ENCODE measurements at regions not wholly inside any gene's neighbourhood (a gene's known extent, or its start where the extent isn't known, plus 50 kb on each side); places are given as distances from the start of the nearest gene placed in this dataset.
"Not testable (repeated sequence)": the region's sequence is repeated elsewhere in the genome, so short reads cannot be mapped to it uniquely, and the experiment has no call there.

DNA sequence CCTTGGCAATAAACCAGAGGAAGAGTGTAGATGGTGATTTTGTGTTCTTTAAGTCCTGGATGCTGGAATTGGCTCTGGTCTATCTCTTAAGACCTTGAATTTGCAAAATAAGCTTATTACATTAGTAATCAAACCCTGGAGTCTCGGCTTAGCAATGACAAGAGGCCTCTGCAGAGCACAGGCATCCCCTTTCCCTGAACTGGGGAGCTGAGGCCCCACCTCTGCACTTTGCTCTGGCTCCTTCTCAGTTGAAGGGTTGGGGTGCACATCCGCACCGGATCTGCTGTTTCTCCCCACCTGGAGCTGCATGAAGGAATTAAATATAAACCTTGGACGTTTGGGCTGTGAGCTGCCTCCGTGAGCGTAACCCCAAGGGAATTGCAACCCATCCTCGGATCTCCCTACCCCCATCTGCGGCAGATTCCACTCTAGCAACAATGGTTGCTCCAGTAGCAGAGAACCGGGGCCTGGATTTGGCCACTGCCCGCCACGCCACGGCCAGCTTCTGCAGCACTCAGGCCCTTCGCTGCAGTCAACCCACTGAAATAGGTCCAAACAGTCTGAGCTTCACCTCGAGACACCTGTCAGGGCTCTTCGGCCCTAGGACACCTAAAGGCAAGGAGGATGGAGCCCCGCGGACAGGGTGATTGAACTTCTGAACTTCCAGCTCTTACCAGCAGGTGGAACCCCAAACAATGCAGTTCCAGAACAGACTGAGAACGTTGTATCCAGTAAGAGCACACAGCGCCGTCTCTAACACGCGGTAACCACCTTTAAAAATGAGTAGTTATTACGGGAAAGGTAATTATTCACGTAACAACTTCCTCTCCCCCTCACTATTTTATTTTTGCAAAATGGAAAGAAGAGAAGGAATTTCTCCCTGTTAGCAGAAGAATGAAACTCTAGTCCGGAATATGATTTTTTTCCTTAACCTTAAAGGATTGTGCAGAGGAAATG is 54.8 kb upstream of the CAPRIN1 start:
- Histone ChIP-seq H2AFZ (ENCODE audit: low read length) (no peak overlapping the region), H3K9ac (ENCODE audit: low read length) (no peak overlapping the region), H3K4me1 (ENCODE audit: insufficient read depth, low read length, severe bottlenecking) (peaks cover 4% of the 10 kb centered on the region), H3F3A (ENCODE audit: insufficient read depth, low read length) (no peaks in the 10 kb centered on the region), H3K9me3 (ENCODE audit: low read length) (no peaks in the 10 kb centered on the region), H3K4me2 (ENCODE audit: low read length) (no peak overlapping the region; the same call in 1 of the 2 replicates), H3K27ac (ENCODE audit: low read depth, low read length, poor library complexity, severe bottlenecking) (no peak overlapping the region), H3K9me2 (ENCODE audit: low read depth, low read length) (no peaks in the 10 kb centered on the region), H3K36me3 (ENCODE audit: insufficient read depth, low read length) (no peaks in the 10 kb centered on the region), H3K4me3 (ENCODE audit: low read depth, low read length, poor library complexity, severe bottlenecking) (no peak overlapping the region), H3K79me2 (ENCODE audit: insufficient read depth, low read length) (no peaks in the 10 kb centered on the region), H4K20me1 (ENCODE audit: insufficient read depth, low read length) (no peaks in the 10 kb centered on the region), H3K27me3 (ENCODE audit: insufficient read depth, low read length) (peaks cover 8% of the 10 kb centered on the region; the same call in 1 of the 2 replicates)
- TF ChIP-seq EZH2 (IDR thresholded peaks at IDR 0.05; ENCODE audit: borderline replicate concordance, low read length): no peak
- TF ChIP-seq, protein P1, sequence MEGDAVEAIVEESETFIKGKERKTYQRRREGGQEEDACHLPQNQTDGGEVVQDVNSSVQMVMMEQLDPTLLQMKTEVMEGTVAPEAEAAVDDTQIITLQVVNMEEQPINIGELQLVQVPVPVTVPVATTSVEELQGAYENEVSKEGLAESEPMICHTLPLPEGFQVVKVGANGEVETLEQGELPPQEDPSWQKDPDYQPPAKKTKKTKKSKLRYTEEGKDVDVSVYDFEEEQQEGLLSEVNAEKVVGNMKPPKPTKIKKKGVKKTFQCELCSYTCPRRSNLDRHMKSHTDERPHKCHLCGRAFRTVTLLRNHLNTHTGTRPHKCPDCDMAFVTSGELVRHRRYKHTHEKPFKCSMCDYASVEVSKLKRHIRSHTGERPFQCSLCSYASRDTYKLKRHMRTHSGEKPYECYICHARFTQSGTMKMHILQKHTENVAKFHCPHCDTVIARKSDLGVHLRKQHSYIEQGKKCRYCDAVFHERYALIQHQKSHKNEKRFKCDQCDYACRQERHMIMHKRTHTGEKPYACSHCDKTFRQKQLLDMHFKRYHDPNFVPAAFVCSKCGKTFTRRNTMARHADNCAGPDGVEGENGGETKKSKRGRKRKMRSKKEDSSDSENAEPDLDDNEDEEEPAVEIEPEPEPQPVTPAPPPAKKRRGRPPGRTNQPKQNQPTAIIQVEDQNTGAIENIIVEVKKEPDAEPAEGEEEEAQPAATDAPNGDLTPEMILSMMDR (IDR thresholded peaks at IDR 0.05; ENCODE audit: low read length): peak; percentile 76

GRCh38 chr11:33994937-33995336 is 56.6 kb upstream of the CAPRIN1 start:
- no peak overlapping the region for H2AFZ ChIP-seq (ENCODE audit: low read length)
- H3F3A ChIP-seq (ENCODE audit: insufficient read depth, low read length): no peaks in the 10 kb centered on the region

GRCh38 chr11:33991136-33991535 is 60.4 kb upstream of the CAPRIN1 start:
- not testable (repeated sequence) for H3F3A ChIP-seq (ENCODE audit: insufficient read depth, low read length); H3K36me3 ChIP-seq (ENCODE audit: insufficient read depth, low read length); H3K4me2 ChIP-seq (ENCODE audit: low read length); H3K27ac ChIP-seq (ENCODE audit: low read depth, low read length, poor library complexity, severe bottlenecking); H2AFZ ChIP-seq (ENCODE audit: low read length); H3K9me2 ChIP-seq (ENCODE audit: low read depth, low read length); H3K9ac ChIP-seq (ENCODE audit: low read length); H4K20me1 ChIP-seq (ENCODE audit: insufficient read depth, low read length); H3K79me2 ChIP-seq (ENCODE audit: insufficient read depth, low read length); H3K9me3 ChIP-seq (ENCODE audit: low read length); H3K4me1 ChIP-seq (ENCODE audit: insufficient read depth, low read length, severe bottlenecking); H3K27me3 ChIP-seq (ENCODE audit: insufficient read depth, low read length); H3K4me3 ChIP-seq (ENCODE audit: low read depth, low read length, poor library complexity, severe bottlenecking)

More at GRCh38 chr11:33994937-33995336, 56.6 kb upstream of the CAPRIN1 start:
- H3K9me2 ChIP-seq (ENCODE audit: low read depth, low read length): no peaks in the 10 kb centered on the region
- H3K4me1 ChIP-seq (ENCODE audit: insufficient read depth, low read length, severe bottlenecking): peaks cover 4% of the 10 kb centered on the region
- no peak for TF ChIP-seq EZH2 (IDR thresholded peaks at IDR 0.05; ENCODE audit: borderline replicate concordance, low read length)
- TF ChIP-seq, protein P1 (IDR thresholded peaks at IDR 0.05; ENCODE audit: low read length): no peak
- no peaks in the 10 kb centered on the region for H4K20me1 ChIP-seq (ENCODE audit: insufficient read depth, low read length)
- H3K4me3 ChIP-seq (ENCODE audit: low read depth, low read length, poor library complexity, severe bottlenecking): no peak overlapping the region
- no peak overlapping the region for H3K9ac ChIP-seq (ENCODE audit: low read length)
- no peaks in the 10 kb centered on the region for H3K79me2 ChIP-seq (ENCODE audit: insufficient read depth, low read length)
- H3K4me2 ChIP-seq (ENCODE audit: low read length): no peak overlapping the region
- peaks cover 4% of the 10 kb centered on the region; the same call in 1 of the 2 replicates for H3K27me3 ChIP-seq (ENCODE audit: insufficient read depth, low read length)
- no peaks in the 10 kb centered on the region for H3K9me3 ChIP-seq (ENCODE audit: low read length)
- H3K27ac ChIP-seq (ENCODE audit: low read depth, low read length, poor library complexity, severe bottlenecking): no peak overlapping the region
- H3K36me3 ChIP-seq (ENCODE audit: insufficient read depth, low read length): no peaks in the 10 kb centered on the region

GRCh38 chr11:33990131-33990530 is 61.4 kb upstream of the CAPRIN1 start:
- H3K9me2 ChIP-seq (ENCODE audit: low read depth, low read length); H2AFZ ChIP-seq (ENCODE audit: low read length); H3K9ac ChIP-seq (ENCODE audit: low read length); H3K4me2 ChIP-seq (ENCODE audit: low read length); H3K36me3 ChIP-seq (ENCODE audit: insufficient read depth, low read length); H3K9me3 ChIP-seq (ENCODE audit: low read length); H3K27me3 ChIP-seq (ENCODE audit: insufficient read depth, low read length); H4K20me1 ChIP-seq (ENCODE audit: insufficient read depth, low read length); H3K4me1 ChIP-seq (ENCODE audit: insufficient read depth, low read length, severe bottlenecking); H3K4me3 ChIP-seq (ENCODE audit: low read depth, low read length, poor library complexity, severe bottlenecking); H3K79me2 ChIP-seq (ENCODE audit: insufficient read depth, low read length); H3F3A ChIP-seq (ENCODE audit: insufficient read depth, low read length); H3K27ac ChIP-seq (ENCODE audit: low read depth, low read length, poor library complexity, severe bottlenecking): not testable (repeated sequence)

All from OCI-LY1 (cell line).